ENCODE measurements at regions not wholly inside any gene's neighbourhood (a gene's known extent, or its start where the extent isn't known, plus 50 kb on each side); places are given as distances from the start of the nearest gene placed in this dataset.

GRCh38 chr5:77906806-77907205, 130.7 kb upstream of the TBCA start:
- TF ChIP-seq CTCF (IDR thresholded peaks at IDR 0.05) (no peak), POLR2A (IDR thresholded peaks at IDR 0.05) (no peak)

Measured in heart left ventricle (tissue), 13 donors.